GM12878 (cell line): ENCODE measurements at regions not wholly inside any gene's neighbourhood (a gene's known extent, or its start where the extent isn't known, plus 50 kb on each side); places are given as distances from the start of the nearest gene placed in this dataset.
"Not testable (repeated sequence)": the region's sequence is repeated elsewhere in the genome, so short reads cannot be mapped to it uniquely, and the experiment has no call there.

Experiments
- ATAC-seq: fragments of 200-7000 bp; cut with Tn5 transposase; 3 replicates; pipeline ENCODE4 v1.9.1; 2020; ENCODE audit warnings: mild to moderate bottlenecking, moderate library complexity
- BruUV-seq: library from RNA; stranded (reverse); fragments of 400-500 nt; replicated peaks from 2 replicates; lab custom pipeline; 2021; lab: Mats Ljungman, UMichigan
- CTCF ChIA-PET: fragments of 300-600 bp; sonication (Branson Sonifier 250); formaldehyde crosslinking; extraction: SDS; loops from one replicate; lab custom pipeline; 2021; ENCODE audit warnings: inconsistent platforms; lab: Yijun Ruan, JAX
- POLR2A ChIA-PET: fragments of 350-600 bp; formaldehyde crosslinking; extraction: SDS; loops from one replicate; lab custom pipeline; 2021; ENCODE audit warnings: inconsistent platforms; lab: Charles Lee
- RAD21 ChIA-PET: fragments of 300-600 bp; sonication (Branson Sonifier 250); formaldehyde crosslinking; loops from one replicate; lab custom pipeline; 2023; ENCODE audit warnings: antibody characterized with exemption; ENCODE audit not compliant: unreplicated experiment; lab: Charles Lee
- SMC1A ChIA-PET: fragments of 300-600 bp; sonication (Branson Sonifier 250); formaldehyde crosslinking; loops from one replicate; lab custom pipeline; 2023; ENCODE audit not compliant: unreplicated experiment, uncharacterized antibody; lab: Charles Lee
- DNase-seq: peaks from one replicate; pipeline ENCODE4 v3.0.0-alpha.2; 2011; ENCODE audit warnings: low read depth, low spot score
- FAIRE-seq: peaks from 3 replicates; lab custom pipeline; 2011; peaks lifted over from hg19 to GRCh38; lab: Jason Lieb, UNC
- H2AFZ ChIP-seq: 2 replicates; pipeline ENCODE4 v1.6.0; 2011; ENCODE audit warnings: low read depth, low read length, control low read depth; ENCODE audit not compliant: control insufficient read depth
- H3K27ac ChIP-seq: 2 replicates; pipeline ENCODE4 v1.5.1; 2011; ENCODE audit warnings: control low read depth; ENCODE audit not compliant: control insufficient read depth, insufficient read depth
- H3K27me3 ChIP-seq, 2 experiments: replicated peaks in 1 of 2; 2 replicates each; pipeline versions ENCODE4 v1.6.0 to v1.6.1; 2011; ENCODE audit warnings: low read length in 1 of 2; ENCODE audit not compliant: control insufficient read depth in 2 of 2, insufficient read depth in 2 of 2
- H3K36me3 ChIP-seq, 2 experiments: 2 replicates each; pipeline ENCODE4 v1.5.1; 2011; ENCODE audit warnings: low read length in 1 of 2; ENCODE audit not compliant: control insufficient read depth in 2 of 2, insufficient read depth in 2 of 2
- H3K4me1 ChIP-seq: 2 replicates; pipeline ENCODE4 v1.6.1; 2011; ENCODE audit warnings: mild to moderate bottlenecking, low read length, moderate library complexity, mixed read lengths; ENCODE audit not compliant: control insufficient read depth, insufficient read depth
- H3K4me2 ChIP-seq: 2 replicates; pipeline ENCODE4 v1.6.0; 2011; ENCODE audit warnings: control low read depth; ENCODE audit not compliant: control insufficient read depth, insufficient read depth
- H3K4me3 ChIP-seq: fragments of 200-600 bp; sonication (generic); 2 replicates; pipeline ENCODE4 v1.5.1; 2016
- H3K79me2 ChIP-seq: 2 replicates; pipeline ENCODE4 v1.6.0; 2011; ENCODE audit warnings: low read length; ENCODE audit not compliant: control insufficient read depth, insufficient read depth
- H3K9ac ChIP-seq: 2 replicates; pipeline ENCODE4 v1.8.0; 2011; ENCODE audit warnings: low read length, control low read depth, mixed read lengths; ENCODE audit not compliant: control insufficient read depth, insufficient read depth
- H3K9me3 ChIP-seq: replicated peaks from 3 replicates; pipeline ENCODE4 v1.5.1; 2011; ENCODE audit warnings: mild to moderate bottlenecking, low read length; ENCODE audit not compliant: control insufficient read depth, insufficient read depth
- H4K20me1 ChIP-seq: 2 replicates; pipeline ENCODE4 v1.6.0; 2011; ENCODE audit not compliant: control insufficient read depth, insufficient read depth
- NR2C2 ChIP-seq: IDR thresholded peaks from 2 replicates; pipeline ENCODE4 v1.6.1; 2011; ENCODE audit warnings: borderline replicate concordance, low read depth; ENCODE audit not compliant: control insufficient read depth, insufficient read length
- WGBS: methylation state at CpG from one replicate; pipeline ENCODE4 v1.1.6; 2016; ENCODE audit warnings: low lambda C conversion rate; ENCODE audit not compliant: insufficient replicate concordance, insufficient coverage; ENCODE audit errors: missing lambda C conversion rate; 5-methylcytosine and 5-hydroxymethylcytosine counted together
- in situ Hi-C: fragments of 300-500 bp; cut with MboI; formaldehyde crosslinking; loops from 9 replicates; pipeline ENCODE4 v1.14.3; 2018; ENCODE audit warnings: mixed read lengths
- intact Hi-C: fragments of 100-400 bp; cut with micrococcal nuclease; formaldehyde crosslinking; loops from one replicate; pipeline ENCODE4 v1.14.2; 2022; ENCODE audit not compliant: unreplicated experiment
- TF ChIP-seq, protein P1 (sequence below): IDR thresholded peaks from 2 replicates; pipeline ENCODE4 v1.6.1; 2012; ENCODE audit warnings: improper control_type of control experiment, low read depth, low read length; ENCODE audit not compliant: insufficient replicate concordance
- TF ChIP-seq, protein P2 (sequence below): fragments of 450-650 bp; IDR thresholded peaks from 2 replicates; pipeline ENCODE4 v1.6.1; 2017; ENCODE audit warnings: mild to moderate bottlenecking, moderate library complexity

DNA sequence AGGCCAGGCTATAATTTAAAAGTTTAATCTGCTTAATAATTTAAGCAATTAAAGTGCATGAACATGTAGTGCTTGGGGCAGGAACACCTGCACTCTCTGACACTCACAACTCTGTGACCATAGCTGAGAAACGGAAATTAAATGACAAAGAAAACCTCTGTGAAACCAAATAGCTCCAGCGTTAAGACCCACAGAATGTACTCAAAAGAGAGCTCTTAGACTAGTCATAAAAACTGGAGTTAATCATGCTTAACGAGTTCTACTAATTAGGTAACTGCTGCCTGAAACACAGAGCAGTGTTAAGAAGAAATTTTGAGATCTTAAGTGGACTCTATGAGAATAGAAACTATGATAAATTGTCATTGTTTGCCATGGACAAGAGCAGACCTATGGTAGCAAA, 174.4 kb upstream of the SPIN4 start (continued):
- TF ChIP-seq, protein P1, sequence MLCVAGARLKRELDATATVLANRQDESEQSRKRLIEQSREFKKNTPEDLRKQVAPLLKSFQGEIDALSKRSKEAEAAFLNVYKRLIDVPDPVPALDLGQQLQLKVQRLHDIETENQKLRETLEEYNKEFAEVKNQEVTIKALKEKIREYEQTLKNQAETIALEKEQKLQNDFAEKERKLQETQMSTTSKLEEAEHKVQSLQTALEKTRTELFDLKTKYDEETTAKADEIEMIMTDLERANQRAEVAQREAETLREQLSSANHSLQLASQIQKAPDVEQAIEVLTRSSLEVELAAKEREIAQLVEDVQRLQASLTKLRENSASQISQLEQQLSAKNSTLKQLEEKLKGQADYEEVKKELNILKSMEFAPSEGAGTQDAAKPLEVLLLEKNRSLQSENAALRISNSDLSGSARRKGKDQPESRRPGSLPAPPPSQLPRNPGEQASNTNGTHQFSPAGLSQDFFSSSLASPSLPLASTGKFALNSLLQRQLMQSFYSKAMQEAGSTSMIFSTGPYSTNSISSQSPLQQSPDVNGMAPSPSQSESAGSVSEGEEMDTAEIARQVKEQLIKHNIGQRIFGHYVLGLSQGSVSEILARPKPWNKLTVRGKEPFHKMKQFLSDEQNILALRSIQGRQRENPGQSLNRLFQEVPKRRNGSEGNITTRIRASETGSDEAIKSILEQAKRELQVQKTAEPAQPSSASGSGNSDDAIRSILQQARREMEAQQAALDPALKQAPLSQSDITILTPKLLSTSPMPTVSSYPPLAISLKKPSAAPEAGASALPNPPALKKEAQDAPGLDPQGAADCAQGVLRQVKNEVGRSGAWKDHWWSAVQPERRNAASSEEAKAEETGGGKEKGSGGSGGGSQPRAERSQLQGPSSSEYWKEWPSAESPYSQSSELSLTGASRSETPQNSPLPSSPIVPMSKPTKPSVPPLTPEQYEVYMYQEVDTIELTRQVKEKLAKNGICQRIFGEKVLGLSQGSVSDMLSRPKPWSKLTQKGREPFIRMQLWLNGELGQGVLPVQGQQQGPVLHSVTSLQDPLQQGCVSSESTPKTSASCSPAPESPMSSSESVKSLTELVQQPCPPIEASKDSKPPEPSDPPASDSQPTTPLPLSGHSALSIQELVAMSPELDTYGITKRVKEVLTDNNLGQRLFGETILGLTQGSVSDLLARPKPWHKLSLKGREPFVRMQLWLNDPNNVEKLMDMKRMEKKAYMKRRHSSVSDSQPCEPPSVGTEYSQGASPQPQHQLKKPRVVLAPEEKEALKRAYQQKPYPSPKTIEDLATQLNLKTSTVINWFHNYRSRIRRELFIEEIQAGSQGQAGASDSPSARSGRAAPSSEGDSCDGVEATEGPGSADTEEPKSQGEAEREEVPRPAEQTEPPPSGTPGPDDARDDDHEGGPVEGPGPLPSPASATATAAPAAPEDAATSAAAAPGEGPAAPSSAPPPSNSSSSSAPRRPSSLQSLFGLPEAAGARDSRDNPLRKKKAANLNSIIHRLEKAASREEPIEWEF: no peak
- TF ChIP-seq, protein P2, sequence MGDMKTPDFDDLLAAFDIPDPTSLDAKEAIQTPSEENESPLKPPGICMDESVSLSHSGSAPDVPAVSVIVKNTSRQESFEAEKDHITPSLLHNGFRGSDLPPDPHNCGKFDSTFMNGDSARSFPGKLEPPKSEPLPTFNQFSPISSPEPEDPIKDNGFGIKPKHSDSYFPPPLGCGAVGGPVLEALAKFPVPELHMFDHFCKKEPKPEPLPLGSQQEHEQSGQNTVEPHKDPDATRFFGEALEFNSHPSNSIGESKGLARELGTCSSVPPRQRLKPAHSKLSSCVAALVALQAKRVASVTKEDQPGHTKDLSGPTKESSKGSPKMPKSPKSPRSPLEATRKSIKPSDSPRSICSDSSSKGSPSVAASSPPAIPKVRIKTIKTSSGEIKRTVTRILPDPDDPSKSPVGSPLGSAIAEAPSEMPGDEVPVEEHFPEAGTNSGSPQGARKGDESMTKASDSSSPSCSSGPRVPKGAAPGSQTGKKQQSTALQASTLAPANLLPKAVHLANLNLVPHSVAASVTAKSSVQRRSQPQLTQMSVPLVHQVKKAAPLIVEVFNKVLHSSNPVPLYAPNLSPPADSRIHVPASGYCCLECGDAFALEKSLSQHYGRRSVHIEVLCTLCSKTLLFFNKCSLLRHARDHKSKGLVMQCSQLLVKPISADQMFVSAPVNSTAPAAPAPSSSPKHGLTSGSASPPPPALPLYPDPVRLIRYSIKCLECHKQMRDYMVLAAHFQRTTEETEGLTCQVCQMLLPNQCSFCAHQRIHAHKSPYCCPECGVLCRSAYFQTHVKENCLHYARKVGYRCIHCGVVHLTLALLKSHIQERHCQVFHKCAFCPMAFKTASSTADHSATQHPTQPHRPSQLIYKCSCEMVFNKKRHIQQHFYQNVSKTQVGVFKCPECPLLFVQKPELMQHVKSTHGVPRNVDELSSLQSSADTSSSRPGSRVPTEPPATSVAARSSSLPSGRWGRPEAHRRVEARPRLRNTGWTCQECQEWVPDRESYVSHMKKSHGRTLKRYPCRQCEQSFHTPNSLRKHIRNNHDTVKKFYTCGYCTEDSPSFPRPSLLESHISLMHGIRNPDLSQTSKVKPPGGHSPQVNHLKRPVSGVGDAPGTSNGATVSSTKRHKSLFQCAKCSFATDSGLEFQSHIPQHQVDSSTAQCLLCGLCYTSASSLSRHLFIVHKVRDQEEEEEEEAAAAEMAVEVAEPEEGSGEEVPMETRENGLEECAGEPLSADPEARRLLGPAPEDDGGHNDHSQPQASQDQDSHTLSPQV: no peak
- no peak for TF ChIP-seq NR2C2

DNA sequence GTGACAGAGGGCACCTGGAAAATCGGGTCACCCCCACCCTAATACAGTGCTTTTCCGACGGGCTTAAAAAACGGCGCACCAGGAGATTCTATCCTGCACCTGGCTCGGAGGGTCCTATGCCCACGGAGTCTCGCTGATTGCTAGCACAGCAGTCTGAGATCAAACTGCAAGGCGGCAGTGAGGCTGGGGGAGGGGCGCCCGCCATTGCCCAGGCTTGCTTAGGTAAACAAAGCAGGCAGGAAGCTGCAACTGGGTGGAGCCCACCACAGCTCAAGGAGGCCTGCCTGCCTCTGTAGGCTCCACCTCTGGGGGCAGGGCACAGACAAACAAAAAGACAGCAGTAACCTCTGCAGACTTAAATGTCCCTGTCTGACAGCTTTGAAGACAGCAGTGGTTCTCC, 168.2 kb upstream of the SPIN4 start:
- H4K20me1 ChIP-seq, H3K9me3 ChIP-seq, DNase-seq, ATAC-seq, H3K36me3 ChIP-seq, CTCF ChIA-PET, H2AFZ ChIP-seq, FAIRE-seq, H3K4me1 ChIP-seq, H3K4me2 ChIP-seq, in situ Hi-C loops, POLR2A ChIA-PET, H3K27me3 ChIP-seq, BruUV-seq, H3K4me3 ChIP-seq, SMC1A ChIA-PET, intact Hi-C loops, H3K27ac ChIP-seq, RAD21 ChIA-PET, H3K79me2 ChIP-seq, H3K9ac ChIP-seq: not testable (repeated sequence)
- WGBS: 66% methylated on average over 11 of the region's 11 CpGs
